Activated CD4-positive, alpha-beta T cell treated with anti-CD3 and anti-CD28 coated beads, Interleukin-2, amount 50 U/mL, for 16 hours (primary cell): ENCODE measurements at regions not wholly inside any gene's neighbourhood (a gene's known extent, or its start where the extent isn't known, plus 50 kb on each side); places are given as distances from the start of the nearest gene placed in this dataset.

Experiments
- DNase-seq: peaks from one replicate; pipeline ENCODE4 v3.0.0-alpha.2; 2020

GRCh38 chr11:111091321-111091938 is 154.1 kb upstream of the POU2AF2 start:
- no peak for DNase-seq

- DNase-seq = no peak
Observed at GRCh38 chr11:111089759-111090158, 155.8 kb upstream of the POU2AF2 start.

- DNase-seq = no peak
Observed at GRCh38 chr11:111088847-111089355, 156.6 kb upstream of the POU2AF2 start.

- no peak for DNase-seq
Observed at GRCh38 chr11:111086058-111086457, 159.5 kb upstream of the POU2AF2 start.

DNA sequence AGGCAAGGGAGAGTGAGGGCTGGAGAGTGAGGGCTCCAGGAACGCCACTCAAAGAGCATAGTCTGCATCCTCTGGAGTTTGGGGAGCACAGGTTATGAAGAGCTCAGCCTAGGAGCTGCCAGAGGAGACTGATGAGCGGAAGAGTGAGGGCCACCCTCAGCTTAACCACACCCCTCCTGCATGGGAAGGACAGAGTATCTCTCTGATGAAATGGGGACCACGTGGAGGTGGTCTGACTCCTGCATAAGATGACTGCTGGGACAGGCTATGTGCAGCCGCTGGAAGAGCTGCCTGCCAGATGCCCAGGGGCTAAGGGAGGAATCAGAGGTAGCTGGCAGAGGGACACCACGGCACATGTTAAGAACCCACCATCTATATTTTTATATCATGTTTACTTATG is 162.9 kb upstream of the POU2AF2 start:
- no peak for DNase-seq

DNA sequence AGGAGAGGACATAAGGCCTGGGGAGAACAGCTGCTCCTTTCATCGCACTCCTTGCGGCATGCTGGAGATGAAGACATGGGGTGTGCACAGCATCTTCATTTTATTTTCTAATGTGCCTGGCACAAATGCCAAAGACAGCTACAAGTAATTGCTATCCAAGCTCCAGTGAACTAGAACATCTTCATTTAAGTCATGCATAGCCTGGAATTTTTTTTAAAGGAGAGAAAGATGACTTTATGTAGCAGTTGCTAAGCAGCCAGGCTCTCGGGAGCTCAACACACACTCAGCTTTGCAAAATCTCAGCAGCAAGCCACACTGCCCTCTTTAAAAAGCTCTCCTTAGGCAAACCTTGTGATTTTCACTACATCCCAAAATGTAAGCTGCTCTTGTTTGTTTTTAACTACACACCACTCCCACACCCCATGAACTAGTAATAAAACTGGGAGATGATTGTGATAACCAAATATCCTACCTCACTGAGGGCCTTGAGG is 164.5 kb upstream of the POU2AF2 start:
- no peak for DNase-seq

- DNase-seq = no peak
Observed at GRCh38 chr11:111077530-111078322, 167.8 kb upstream of the POU2AF2 start.

DNA sequence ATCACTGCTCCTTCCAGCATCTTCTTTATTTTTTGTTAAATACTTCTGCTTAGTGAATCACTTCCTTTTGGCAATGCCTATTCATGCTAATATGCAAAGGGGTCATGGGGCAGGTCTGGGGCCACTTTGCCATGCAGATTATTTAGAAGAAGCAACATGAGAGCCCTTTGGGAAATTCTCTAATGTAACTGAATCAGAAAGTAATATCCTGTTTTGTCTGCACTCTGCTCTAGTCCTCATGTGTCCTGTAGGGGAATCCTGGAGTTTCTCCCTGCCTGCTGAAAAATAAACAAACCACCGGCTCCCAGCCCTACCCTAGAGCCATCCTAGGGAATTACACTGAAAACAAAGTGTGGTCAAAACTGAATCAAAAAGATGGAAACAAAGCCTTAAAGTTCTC is 176.5 kb upstream of the POU2AF2 start:
- DNase-seq = no peak

DNA sequence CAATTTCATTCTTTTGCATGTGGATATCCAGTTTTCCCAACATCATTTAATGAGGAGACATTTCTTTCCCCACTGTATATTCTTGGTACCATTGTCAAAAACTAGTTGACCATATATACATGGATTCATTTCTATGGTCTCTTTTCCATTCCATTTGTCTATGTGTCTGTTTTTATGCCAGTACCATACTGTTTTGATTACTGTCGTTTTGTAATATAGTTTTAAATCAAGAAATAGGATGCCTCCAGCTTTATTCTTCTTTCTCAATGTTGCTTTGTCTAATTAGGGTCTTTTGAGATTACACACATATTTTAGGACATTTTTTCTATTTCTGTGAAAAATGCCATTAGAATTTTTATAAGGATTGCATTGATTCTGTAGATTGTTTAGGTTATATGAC is 177.5 kb upstream of the POU2AF2 start:
- DNase-seq = no peak

- DNase-seq = no peak
Observed at GRCh38 chr11:111066846-111067245, 178.7 kb upstream of the POU2AF2 start.

- no peak for DNase-seq
Observed at GRCh38 chr11:111063726-111064517, 181.6 kb upstream of the POU2AF2 start.

DNA sequence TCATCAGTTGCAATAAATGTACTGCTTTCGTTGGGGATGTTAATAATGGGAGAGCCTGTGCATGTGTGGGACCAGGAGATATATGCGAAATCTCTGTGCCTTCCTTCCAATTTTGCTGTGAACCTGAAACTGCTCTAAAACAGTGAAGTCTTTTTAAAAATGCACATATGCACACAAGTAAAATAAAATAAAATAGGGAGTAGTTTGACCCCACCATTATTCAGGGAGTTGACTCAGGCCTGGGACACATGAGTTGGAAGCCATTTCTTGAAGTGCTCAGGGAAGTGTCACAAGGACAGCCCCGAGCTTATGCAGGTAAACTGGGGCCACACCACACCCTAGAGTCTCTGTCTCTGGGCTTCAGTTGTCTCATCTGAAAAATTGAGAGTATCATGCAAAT is 183.1 kb upstream of the POU2AF2 start:
- DNase-seq = no peak

DNA sequence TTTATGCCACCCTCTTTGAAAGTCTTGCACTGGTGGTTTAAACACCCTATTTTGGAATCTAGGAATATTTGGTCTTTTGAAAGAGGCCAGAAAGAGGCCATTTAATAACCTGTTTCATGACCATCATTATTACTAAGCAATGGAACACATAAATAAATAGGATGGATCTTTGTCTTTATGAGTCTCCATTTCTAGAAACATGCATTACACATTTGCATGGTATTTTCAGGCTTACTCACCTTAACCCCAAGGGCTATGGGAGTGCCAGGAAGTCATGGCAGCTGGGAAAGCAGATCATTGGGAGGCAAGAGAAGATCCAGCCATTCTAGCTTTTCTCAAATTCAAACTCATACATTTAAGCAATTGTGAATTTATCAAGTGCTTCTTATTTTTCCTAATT is 185.8 kb upstream of the POU2AF2 start:
- no peak for DNase-seq

- no peak for DNase-seq
Observed at GRCh38 chr11:111049131-111049530, 196.4 kb upstream of the POU2AF2 start.

- DNase-seq = no peak
Observed at GRCh38 chr11:111047374-111047773, 198.2 kb upstream of the POU2AF2 start.

DNA sequence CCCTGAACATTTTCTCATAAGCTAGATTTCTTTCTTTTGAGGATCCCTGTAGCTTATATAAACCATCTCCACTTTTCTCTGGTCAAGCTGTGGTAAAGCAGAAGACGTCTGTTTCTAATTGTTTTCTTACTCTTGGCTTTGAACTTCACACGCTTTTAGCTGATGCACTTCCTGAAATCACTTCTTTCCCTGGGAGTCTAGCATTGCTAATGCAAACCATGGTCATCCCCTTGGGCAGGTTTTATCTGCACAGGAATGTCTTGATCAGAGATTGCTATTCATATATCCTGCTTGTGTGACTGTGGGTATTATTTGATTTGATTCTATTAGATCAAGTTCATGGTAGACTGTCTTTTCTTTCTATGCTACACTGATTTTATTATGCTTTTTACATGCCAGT is 199.2 kb upstream of the POU2AF2 start:
- DNase-seq = no peak

DNA sequence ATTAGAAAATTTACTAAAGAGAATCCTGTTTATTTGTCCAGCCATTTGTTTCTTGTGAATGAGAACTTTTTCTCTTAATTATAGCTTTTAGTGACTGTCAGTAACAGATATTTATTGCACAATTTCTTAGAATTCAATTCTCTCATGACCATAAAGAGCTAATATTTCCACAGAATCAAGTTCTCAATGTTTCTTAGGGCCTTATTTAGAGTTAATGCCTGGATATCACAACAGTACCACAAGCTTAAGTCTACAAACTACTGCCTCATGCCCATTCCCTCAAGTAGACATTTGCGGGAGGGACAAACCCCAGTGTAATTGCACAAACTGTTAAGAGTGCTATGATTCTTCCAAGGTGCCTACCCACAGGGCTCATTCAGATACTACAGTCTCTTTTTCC is 199.7 kb upstream of the POU2AF2 start:
- no peak for DNase-seq

DNA sequence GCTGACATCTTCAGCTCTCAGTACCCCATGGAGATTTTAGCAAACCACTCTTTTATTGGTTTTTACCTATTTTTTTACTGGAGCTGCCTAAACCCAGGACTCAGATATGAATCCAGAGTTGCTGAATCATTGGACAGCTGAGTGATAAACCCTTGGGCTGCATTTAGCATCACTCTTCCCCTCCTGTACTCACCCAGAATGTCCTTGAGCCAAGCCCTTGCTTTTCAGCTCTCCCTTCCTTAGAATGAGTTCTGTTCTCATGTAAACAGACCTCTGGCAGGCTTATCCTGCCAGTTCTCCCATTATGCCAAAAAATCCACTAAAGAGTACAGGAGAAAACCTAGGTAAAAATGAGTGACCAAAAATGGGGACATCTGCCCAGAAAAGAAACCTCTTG is 200.1 kb upstream of the POU2AF2 start:
- DNase-seq = no peak

GRCh38 chr11:111044751-111045406 is 200.6 kb upstream of the POU2AF2 start:
- no peak for DNase-seq

DNA sequence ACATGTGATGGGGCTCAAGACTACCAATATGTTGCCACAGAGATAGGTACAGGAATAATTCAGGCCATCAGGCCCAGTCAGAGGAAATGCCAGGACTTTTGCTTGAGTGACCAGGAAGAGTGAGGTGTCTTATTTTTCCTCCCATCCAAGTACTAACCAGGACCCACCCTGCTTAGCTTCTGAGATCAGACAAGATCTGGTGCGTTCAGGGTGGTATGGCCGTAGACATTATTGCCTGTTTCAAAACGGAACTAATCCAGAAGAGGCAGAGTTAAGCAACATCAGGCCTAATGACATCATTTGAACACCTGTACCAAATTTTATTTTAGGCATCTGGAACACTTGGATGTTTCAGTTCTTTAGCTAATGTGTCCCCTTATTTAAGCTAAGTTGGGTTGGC is 205.5 kb upstream of the POU2AF2 start:
- DNase-seq = no peak

GRCh38 chr11:111035746-111036145 is 209.8 kb upstream of the POU2AF2 start:
- DNase-seq = no peak

GRCh38 chr11:111026241-111026640 is 219.3 kb upstream of the POU2AF2 start:
- DNase-seq = no peak

- DNase-seq = no peak
Observed at GRCh38 chr11:111021131-111021530, 224.4 kb upstream of the POU2AF2 start.
